HG03097 (cell line): ENCODE measurements at regions not wholly inside any gene's neighbourhood (a gene's known extent, or its start where the extent isn't known, plus 50 kb on each side); places are given as distances from the start of the nearest gene placed in this dataset.

Experiments used
- ATAC-seq: cut with Tn5 transposase; IDR thresholded peaks from one replicate; pipeline ENCODE4 v1.9.1; 2021; ENCODE audit not compliant: unreplicated experiment, low FRiP score

- peak; percentile 57 for ATAC-seq
Measured at GRCh38 chr6:7960848-7961247, 50.3 kb upstream of the TXNDC5 start.
